GM13976 (cell line): ENCODE measurements at regions not wholly inside any gene's neighbourhood (a gene's known extent, or its start where the extent isn't known, plus 50 kb on each side); places are given as distances from the start of the nearest gene placed in this dataset.

Experiments used
- DNase-seq: peaks from one replicate; pipeline ENCODE4 v3.0.0; 2012; ENCODE audit warnings: low spot score
- in situ Hi-C: fragments of 300-500 bp; cut with MboI; formaldehyde crosslinking; loops from one replicate; pipeline ENCODE4 v1.12.0; 2022; ENCODE audit warnings: low sequenced_read_pairs, mixed read lengths, inconsistent platforms; ENCODE audit not compliant: unreplicated experiment
- TF ChIP-seq, protein P1 (sequence below): IDR thresholded peaks from 2 replicates; pipeline ENCODE4 v1.5.1; 2012; ENCODE audit warnings: borderline replicate concordance, mild to moderate bottlenecking; ENCODE audit not compliant: insufficient read depth; ENCODE audit errors: extremely low read depth, missing control alignments, control extremely low read depth

DNA sequence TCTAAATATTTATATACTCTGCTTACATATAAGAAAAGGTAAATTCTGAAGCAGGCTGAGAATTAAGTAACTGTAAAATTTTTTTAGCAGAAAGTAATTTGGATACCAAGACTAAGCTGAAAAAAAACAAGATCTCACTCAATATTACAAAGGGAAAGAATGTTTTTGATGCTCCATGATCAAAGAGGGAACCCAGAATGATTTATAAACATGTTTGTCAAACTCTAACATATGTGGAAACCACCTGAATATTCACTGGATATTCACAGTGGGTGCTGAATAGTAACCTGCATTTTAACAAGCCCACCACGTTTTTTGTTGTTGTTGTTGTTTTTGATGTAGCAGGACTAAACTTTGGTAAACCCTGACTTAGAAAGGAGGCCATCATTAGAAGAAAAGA, 324.9 kb upstream of the GATB start:
- in situ Hi-C loops = no loop called here
- TF ChIP-seq, protein P1, sequence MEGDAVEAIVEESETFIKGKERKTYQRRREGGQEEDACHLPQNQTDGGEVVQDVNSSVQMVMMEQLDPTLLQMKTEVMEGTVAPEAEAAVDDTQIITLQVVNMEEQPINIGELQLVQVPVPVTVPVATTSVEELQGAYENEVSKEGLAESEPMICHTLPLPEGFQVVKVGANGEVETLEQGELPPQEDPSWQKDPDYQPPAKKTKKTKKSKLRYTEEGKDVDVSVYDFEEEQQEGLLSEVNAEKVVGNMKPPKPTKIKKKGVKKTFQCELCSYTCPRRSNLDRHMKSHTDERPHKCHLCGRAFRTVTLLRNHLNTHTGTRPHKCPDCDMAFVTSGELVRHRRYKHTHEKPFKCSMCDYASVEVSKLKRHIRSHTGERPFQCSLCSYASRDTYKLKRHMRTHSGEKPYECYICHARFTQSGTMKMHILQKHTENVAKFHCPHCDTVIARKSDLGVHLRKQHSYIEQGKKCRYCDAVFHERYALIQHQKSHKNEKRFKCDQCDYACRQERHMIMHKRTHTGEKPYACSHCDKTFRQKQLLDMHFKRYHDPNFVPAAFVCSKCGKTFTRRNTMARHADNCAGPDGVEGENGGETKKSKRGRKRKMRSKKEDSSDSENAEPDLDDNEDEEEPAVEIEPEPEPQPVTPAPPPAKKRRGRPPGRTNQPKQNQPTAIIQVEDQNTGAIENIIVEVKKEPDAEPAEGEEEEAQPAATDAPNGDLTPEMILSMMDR = no peak

DNA sequence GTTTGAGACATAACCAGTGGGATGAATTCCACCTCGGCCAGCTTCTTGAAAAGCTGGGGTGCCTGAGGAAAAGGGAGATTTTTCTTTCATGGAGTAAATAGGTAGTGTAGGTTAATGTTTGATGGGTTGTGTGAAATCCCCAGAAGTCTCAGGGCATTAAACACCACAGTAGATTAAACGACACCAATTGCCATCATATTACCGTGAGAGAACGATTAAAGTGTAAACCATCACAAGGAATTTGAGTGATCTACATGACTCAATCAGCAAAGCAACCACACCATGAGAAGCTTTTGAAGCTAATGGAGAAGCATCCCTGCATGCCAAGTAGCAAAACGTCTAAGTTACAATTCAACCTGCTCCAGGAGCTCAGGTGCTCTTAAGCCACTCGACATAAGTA, 322.5 kb upstream of the GATB start:
- in situ Hi-C loops = no loop called here
- DNase-seq = no peak
- TF ChIP-seq, protein P1 = no peak

More for the DNA sequence above, 324.9 kb upstream of the GATB start:
- DNase-seq = no peak

DNA sequence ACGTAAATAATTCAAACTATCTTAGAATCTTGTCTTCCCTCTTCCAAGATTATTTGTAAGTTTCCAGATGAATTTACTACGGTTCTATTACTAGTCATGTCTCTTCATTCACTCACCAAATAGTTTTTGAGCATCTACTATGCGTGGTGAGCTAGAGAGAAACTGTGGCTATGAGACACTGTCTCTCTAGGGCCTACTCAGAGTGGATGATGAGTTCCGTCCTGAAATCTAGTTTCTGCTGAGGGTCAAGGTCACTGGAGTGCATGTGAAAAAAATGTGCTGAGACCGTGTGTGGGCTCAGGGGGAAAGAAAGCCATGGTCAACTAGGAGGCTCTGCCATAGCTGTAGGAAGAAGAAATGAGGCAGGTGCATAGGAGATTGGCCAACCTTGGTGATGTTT, 320.2 kb upstream of the GATB start:
- TF ChIP-seq, protein P1 = no peak
- DNase-seq = no peak
- in situ Hi-C loops = no loop called here

DNA sequence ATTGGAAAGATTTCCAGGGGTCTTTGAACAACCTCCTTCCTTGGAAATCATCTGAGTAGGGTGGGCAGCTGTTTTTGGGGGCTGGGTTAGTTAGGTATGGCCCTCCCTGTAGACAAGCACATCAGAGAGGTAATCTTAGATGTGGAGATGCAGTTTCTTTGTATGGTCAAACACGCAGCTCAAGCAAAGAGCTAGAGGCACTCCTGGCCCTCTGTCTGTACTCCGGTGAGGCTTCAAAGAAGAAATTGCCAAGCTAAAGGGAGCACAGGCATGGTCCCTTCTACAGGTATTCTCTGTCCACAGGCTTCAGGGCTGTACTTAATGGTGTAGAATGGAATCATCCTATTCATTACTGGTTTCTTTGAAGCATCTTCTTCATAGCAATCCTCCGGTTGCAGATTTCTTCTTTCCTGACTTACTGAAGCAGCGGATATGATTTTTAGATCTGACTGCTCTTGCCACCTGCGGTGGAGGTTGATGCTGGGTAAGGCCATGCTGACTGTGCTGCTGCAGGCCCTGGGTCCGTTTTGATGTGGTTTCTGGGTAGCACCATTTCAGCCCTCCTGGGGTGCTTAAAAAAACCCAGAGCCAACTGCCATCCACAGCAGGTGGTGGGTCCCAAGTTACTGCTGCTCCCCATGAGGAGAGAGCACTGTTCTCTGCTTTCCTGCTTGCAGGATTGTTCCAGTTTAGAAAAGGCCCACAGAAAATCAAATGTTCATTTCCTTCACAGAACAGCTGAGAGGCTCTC, 318.9 kb upstream of the GATB start:
- TF ChIP-seq, protein P1 = no peak
- in situ Hi-C loops = no loop called here
- DNase-seq = no peak

DNA sequence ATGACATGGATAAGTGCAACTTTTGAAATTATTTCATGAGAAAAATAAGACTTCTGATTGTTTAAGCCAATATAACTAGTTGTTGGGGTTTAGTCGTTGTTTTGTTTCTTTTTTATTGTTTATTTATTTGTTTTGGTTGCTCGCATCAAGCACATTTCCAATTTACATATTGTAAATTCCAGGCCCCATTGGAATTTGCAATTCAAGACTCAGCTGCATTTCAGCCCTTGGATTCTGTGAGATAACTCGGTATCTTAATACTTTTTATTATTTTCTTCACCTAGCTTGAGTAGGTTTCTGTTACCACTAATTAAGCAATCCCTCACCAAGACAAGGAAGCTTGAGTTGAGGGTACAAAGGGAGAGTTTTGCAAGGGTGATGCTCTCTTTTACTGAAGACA, 318.3 kb upstream of the GATB start:
- DNase-seq = no peak
- TF ChIP-seq, protein P1 = no peak
- in situ Hi-C loops = no loop called here

DNA sequence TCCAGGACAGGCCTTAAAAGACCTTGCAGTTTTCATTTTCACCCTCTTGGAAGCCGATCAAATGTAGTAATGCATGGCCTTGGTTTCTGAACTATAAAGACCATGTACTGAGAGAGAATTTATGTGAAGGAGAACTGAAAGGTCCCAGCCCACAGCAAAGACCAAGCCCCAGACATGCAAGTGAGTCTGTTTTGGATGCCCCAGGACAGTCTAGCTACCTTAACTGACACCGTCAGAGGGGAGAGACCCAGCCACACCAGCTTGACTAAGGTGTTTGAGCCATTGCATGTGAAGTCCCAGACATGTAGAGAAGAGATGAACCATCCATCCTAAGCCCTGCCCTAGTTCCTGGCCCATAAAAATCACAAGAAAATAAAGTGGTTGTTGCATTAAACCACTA, 316.8 kb upstream of the GATB start:
- in situ Hi-C loops = no loop called here

More for the DNA sequence above, 316.8 kb upstream of the GATB start:
- TF ChIP-seq, protein P1 = no peak
- no peak for DNase-seq
